ENCODE measurements at regions not wholly inside any gene's neighbourhood (a gene's known extent, or its start where the extent isn't known, plus 50 kb on each side); places are given as distances from the start of the nearest gene placed in this dataset.

DNA sequence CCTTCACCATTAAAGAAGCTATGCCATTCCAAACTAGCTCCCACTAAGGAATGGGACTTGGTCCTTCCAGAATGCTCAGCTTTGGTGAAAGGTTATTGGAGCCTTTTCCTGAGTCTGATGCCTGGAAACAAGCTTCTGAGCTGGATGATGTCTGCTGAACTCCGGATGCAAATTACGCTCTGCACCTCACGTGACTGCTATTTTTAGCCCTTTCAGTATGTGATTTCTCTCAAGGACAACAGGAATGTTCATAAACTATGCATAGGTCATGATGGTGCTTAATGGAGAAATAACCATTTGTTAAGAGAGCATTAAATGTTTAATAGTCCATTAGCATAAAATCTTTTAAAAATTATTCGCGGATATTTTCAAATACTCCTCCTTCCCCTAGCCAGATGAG, 631.4 kb upstream of the KIRREL3 start:
- peaks cover 25% of the 10 kb centered on the region for H3K4me1 ChIP-seq (ENCODE audit: insufficient read depth, low read length)
- H3K9me3 ChIP-seq (ENCODE audit: control insufficient read depth, insufficient read depth, low read length): no peaks in the 10 kb centered on the region
- no peaks in the 10 kb centered on the region for H3K36me3 ChIP-seq (ENCODE audit: insufficient read depth, low read length)
- H3K9ac ChIP-seq (ENCODE audit: low read depth, low read length): no peak overlapping the region

DNA sequence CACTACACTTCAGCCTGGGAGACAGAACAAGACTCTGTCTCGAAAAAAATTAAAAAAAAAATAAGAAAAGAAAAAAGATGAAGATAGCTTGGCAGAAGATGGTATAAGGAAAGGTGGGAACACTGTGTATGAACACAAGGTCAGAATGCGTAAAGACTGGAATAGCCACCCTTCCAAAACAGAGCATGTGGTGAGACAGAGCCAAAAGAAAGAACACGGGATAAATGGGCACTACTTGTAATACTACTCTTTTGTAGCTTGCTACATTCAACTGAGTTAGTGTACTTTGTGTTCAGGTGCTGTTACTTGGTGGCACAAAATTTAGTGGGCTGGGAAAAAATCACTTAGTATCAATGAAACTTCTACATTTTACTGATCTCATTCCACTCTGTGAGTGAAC, 628.6 kb upstream of the KIRREL3 start:
- no peaks in the 10 kb centered on the region for H3K9me3 ChIP-seq (ENCODE audit: control insufficient read depth, insufficient read depth, low read length)
- no peak overlapping the region for H3K9ac ChIP-seq (ENCODE audit: low read depth, low read length)
- H3K4me1 ChIP-seq (ENCODE audit: insufficient read depth, low read length): peaks cover 25% of the 10 kb centered on the region
- H3K36me3 ChIP-seq (ENCODE audit: insufficient read depth, low read length): no peaks in the 10 kb centered on the region

DNA sequence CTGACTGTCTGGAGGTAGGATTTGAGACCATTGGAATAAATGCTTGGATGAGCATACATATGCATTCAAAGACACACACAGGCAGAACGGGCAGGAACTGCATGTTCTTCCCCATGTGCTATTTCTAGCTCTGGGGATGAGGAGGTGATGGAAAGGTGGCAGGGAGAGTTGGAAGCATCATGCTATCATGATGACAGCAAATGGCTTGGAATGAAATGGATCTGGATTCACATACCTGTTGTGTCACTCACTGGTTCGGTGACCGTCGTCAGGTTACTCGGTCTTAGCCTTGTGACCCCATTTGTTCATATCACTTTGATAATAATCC, 627.9 kb upstream of the KIRREL3 start:
- Histone ChIP-seq H3K9ac (ENCODE audit: low read depth, low read length) (no peak overlapping the region), H3K9me3 (ENCODE audit: control insufficient read depth, insufficient read depth, low read length) (no peaks in the 10 kb centered on the region), H3K36me3 (ENCODE audit: insufficient read depth, low read length) (no peaks in the 10 kb centered on the region), H3K4me1 (ENCODE audit: insufficient read depth, low read length) (peaks cover 25% of the 10 kb centered on the region)

- Histone ChIP-seq H3K9me3 (ENCODE audit: control insufficient read depth, insufficient read depth, low read length) (no peaks in the 10 kb centered on the region), H3K36me3 (ENCODE audit: insufficient read depth, low read length) (no peaks in the 10 kb centered on the region), H3K9ac (ENCODE audit: low read depth, low read length) (no peak overlapping the region), H3K4me1 (ENCODE audit: insufficient read depth, low read length) (peaks cover 21% of the 10 kb centered on the region)
Observed at GRCh38 chr11:127627629-127628457, 627.3 kb upstream of the KIRREL3 start.

GRCh38 chr11:127627204-127627603, 626.6 kb upstream of the KIRREL3 start:
- no peaks in the 10 kb centered on the region for H3K9me3 ChIP-seq (ENCODE audit: control insufficient read depth, insufficient read depth, low read length)
- peaks cover 15% of the 10 kb centered on the region for H3K4me1 ChIP-seq (ENCODE audit: insufficient read depth, low read length)
- H3K36me3 ChIP-seq (ENCODE audit: insufficient read depth, low read length): no peaks in the 10 kb centered on the region
- H3K9ac ChIP-seq (ENCODE audit: low read depth, low read length): no peak overlapping the region

DNA sequence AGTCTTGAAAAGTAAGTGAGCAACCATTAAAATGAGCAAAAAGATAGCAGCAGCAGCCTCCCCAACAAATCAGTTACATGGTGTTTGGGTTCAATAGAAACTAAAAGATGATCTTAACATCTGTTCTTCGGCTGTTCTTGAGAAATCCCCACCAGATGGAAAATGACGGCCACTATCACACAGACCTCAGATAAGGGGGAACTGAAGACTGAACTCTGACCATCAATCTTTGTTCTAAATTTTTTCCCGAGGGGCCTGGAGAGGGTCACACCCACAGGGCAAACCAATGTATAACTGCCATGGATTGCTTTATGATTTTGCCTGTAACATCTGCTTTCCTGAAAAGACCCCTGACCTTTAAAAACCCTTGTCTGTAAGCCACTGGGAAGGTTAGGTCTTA, 624.8 kb upstream of the KIRREL3 start:
- Histone ChIP-seq H3K9me3 (ENCODE audit: control insufficient read depth, insufficient read depth, low read length) (no peaks in the 10 kb centered on the region), H3K9ac (ENCODE audit: low read depth, low read length) (no peak overlapping the region), H3K36me3 (ENCODE audit: insufficient read depth, low read length) (no peaks in the 10 kb centered on the region), H3K4me1 (ENCODE audit: insufficient read depth, low read length) (peaks cover 4% of the 10 kb centered on the region; the same call in 1 of the 2 replicates)

GRCh38 chr11:127624306-127624856, 623.8 kb upstream of the KIRREL3 start:
- Histone ChIP-seq H3K9ac (ENCODE audit: low read depth, low read length) (no peak overlapping the region), H3K9me3 (ENCODE audit: control insufficient read depth, insufficient read depth, low read length) (no peaks in the 10 kb centered on the region), H3K4me1 (ENCODE audit: insufficient read depth, low read length) (peaks cover 4% of the 10 kb centered on the region; the same call in 1 of the 2 replicates), H3K36me3 (ENCODE audit: insufficient read depth, low read length) (no peaks in the 10 kb centered on the region)

- Histone ChIP-seq H3K36me3 (ENCODE audit: insufficient read depth, low read length) (no peaks in the 10 kb centered on the region), H3K9me3 (ENCODE audit: control insufficient read depth, insufficient read depth, low read length) (no peaks in the 10 kb centered on the region), H3K4me1 (ENCODE audit: insufficient read depth, low read length) (no peaks in the 10 kb centered on the region), H3K9ac (ENCODE audit: low read depth, low read length) (no peak overlapping the region)
Observed at GRCh38 chr11:127622686-127623085, 622.1 kb upstream of the KIRREL3 start.

DNA sequence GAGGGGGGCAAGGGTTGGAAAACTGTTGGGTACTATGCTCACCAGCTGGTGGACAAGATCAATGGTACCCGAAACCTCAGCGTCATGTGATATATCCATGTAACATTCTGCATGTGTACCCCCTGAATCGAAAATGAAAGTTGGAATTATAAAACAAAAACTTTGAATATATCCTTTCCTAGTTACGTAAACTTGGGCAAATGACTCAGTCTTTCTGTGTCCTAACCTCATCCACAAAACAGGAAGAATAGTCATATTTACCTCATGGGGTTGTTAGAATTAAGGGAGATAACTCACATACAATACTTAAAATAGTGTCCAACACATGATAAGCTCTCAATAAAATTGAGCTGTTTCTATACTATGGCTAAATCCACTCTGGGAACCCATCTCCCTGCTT, 620.1 kb upstream of the KIRREL3 start:
- no peaks in the 10 kb centered on the region for H3K9me3 ChIP-seq (ENCODE audit: control insufficient read depth, insufficient read depth, low read length)
- no peak overlapping the region for H3K9ac ChIP-seq (ENCODE audit: low read depth, low read length)
- no peaks in the 10 kb centered on the region for H3K4me1 ChIP-seq (ENCODE audit: insufficient read depth, low read length)
- H3K36me3 ChIP-seq (ENCODE audit: insufficient read depth, low read length): no peaks in the 10 kb centered on the region

DNA sequence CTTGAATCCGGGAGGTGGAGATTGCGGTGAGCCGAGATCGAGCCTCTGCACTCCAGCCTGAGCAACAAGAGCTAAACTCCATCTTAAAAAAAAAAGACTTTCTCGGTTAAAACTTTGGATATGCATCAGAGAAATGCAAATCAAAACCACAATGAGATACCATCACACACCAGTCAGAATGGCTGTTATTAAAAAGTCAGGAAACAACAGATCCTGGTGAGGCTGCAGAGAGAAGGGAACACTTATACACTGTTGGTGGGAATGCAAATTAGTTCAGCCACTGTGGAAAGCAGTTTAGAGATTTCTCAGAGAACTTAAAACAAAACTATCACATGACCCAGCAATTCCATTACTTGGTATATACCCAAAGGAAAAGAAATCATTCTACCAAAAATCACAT, 619.4 kb upstream of the KIRREL3 start:
- Histone ChIP-seq H3K9me3 (ENCODE audit: control insufficient read depth, insufficient read depth, low read length) (no peaks in the 10 kb centered on the region), H3K4me1 (ENCODE audit: insufficient read depth, low read length) (no peaks in the 10 kb centered on the region), H3K9ac (ENCODE audit: low read depth, low read length) (no peak overlapping the region), H3K36me3 (ENCODE audit: insufficient read depth, low read length) (no peaks in the 10 kb centered on the region)

DNA sequence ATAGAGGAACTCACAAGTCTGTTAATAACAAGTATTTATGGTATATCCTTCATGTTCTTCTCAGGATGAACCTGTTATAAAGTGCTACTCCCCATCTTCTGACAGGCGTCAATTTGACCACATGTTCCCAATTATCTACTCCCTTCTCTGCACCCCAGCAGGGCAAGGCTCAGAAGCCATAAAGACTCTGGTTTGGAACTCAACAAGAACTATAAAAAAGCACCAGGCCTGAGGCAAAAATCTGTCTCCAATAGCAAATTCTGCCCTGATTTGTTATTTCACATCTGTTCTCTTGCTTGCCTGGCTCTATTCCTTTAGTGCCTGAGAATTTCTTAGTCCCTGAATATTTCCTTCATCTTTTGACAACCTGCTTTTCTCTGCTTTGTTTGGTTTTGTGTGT, 618.2 kb upstream of the KIRREL3 start:
- H3K9me3 ChIP-seq (ENCODE audit: control insufficient read depth, insufficient read depth, low read length): no peaks in the 10 kb centered on the region
- H3K9ac ChIP-seq (ENCODE audit: low read depth, low read length): no peak overlapping the region
- H3K36me3 ChIP-seq (ENCODE audit: insufficient read depth, low read length): no peaks in the 10 kb centered on the region
- H3K4me1 ChIP-seq (ENCODE audit: insufficient read depth, low read length): no peaks in the 10 kb centered on the region

- Histone ChIP-seq H3K36me3 (ENCODE audit: insufficient read depth, low read length) (no peaks in the 10 kb centered on the region), H3K9me3 (ENCODE audit: control insufficient read depth, insufficient read depth, low read length) (no peaks in the 10 kb centered on the region), H3K4me1 (ENCODE audit: insufficient read depth, low read length) (no peaks in the 10 kb centered on the region), H3K9ac (ENCODE audit: low read depth, low read length) (no peak overlapping the region)
Observed at GRCh38 chr11:127616158-127616557, 615.6 kb upstream of the KIRREL3 start.

DNA sequence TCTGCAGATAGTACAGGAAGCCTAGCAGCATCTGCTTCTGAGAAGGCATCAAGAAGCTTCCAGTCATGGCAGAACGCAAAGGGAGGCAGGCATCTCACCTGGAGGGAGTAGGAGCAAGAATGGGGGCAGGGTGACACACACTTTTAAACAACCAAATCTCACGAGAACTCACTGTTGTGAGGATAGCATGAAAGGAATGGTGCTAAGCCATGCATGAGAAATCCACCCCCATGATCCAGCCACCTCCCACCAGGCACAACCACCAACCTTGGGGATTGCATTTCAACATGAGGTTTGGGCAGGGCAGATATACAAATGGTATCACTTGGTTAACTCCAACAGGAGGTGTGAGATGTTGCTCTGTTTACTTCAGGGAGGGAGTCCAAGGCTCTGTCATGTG, 612.0 kb upstream of the KIRREL3 start:
- Histone ChIP-seq H3K9me3 (ENCODE audit: control insufficient read depth, insufficient read depth, low read length) (no peaks in the 10 kb centered on the region), H3K36me3 (ENCODE audit: insufficient read depth, low read length) (no peaks in the 10 kb centered on the region), H3K9ac (ENCODE audit: low read depth, low read length) (no peak overlapping the region), H3K4me1 (ENCODE audit: insufficient read depth, low read length) (peaks cover 7% of the 10 kb centered on the region; the same call in 1 of the 2 replicates)

DNA sequence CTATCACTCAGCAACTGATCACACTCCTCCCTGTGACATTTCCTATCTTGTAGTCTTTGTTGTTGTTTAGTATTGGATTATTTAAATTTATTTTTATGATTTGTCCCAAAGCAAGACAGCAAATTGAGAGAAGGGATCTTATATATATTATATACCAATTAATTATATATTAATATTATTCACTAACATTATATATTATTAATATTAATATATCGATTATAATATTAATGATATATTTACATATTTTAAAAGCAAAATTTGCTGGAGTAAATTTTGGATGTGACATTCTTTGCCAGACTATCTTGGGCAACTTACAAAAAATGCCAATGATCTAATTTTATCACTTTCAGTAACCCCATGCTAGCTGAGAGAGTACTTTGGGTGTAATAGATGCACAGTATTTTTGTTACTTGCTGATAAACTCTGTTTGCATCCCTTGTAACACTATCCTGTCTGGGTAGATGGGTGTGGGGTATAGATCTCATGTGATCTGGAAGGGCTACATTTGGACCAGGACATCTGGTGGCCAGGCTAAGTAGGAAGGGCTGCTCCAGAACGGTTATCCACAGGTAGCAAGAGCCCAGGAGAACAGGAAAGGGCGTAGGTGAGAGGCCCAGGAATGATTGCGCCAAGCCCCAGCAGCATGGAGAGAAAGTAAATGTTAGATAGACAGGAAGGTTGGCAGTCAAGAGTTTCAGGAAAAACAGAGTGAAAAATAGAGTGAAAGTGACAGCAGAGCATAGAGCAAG, 608.6 kb upstream of the KIRREL3 start:
- Histone ChIP-seq H3K9ac (ENCODE audit: low read depth, low read length) (no peak overlapping the region), H3K9me3 (ENCODE audit: control insufficient read depth, insufficient read depth, low read length) (no peaks in the 10 kb centered on the region), H3K36me3 (ENCODE audit: insufficient read depth, low read length) (no peaks in the 10 kb centered on the region), H3K4me1 (ENCODE audit: insufficient read depth, low read length) (peaks cover 7% of the 10 kb centered on the region; the same call in 1 of the 2 replicates)

All from ES-I3 (cell line).